ENCODE measurements at regions not wholly inside any gene's neighbourhood (a gene's known extent, or its start where the extent isn't known, plus 50 kb on each side); places are given as distances from the start of the nearest gene placed in this dataset.

GRCh38 chr7:85602196-85602595 is 415.3 kb upstream of the SEMA3D start (continued):
- TF ChIP-seq CHD7 (IDR thresholded peaks at IDR 0.05; ENCODE audit: insufficient replicate concordance, low read length) = no peak
- no peak for TF ChIP-seq CBX8 (IDR thresholded peaks at IDR 0.05; ENCODE audit: borderline replicate concordance, low read depth, low read length)
- no peak for TF ChIP-seq NRF1 (IDR thresholded peaks at IDR 0.05; ENCODE audit: low read depth, low read length)
- TF ChIP-seq CHD2 (IDR thresholded peaks at IDR 0.05; ENCODE audit: low read length) = no peak
- TF ChIP-seq ZNF274 (IDR thresholded peaks at IDR 0.05; ENCODE audit: borderline replicate concordance, extremely low read depth, low read length) = no peak
- TF ChIP-seq, protein P1, sequence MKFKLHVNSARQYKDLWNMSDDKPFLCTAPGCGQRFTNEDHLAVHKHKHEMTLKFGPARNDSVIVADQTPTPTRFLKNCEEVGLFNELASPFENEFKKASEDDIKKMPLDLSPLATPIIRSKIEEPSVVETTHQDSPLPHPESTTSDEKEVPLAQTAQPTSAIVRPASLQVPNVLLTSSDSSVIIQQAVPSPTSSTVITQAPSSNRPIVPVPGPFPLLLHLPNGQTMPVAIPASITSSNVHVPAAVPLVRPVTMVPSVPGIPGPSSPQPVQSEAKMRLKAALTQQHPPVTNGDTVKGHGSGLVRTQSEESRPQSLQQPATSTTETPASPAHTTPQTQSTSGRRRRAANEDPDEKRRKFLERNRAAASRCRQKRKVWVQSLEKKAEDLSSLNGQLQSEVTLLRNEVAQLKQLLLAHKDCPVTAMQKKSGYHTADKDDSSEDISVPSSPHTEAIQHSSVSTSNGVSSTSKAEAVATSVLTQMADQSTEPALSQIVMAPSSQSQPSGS (IDR thresholded peaks at IDR 0.05; ENCODE audit: low read length) = no peak
- no peak for TF ChIP-seq POLR2A (IDR thresholded peaks at IDR 0.05; ENCODE audit: control extremely low read depth in 1 of 2, low read depth in 2 of 2, low read length in 2 of 2)
- no peak for TF ChIP-seq EZH2 (IDR thresholded peaks at IDR 0.05; ENCODE audit: low read depth, low read length, severe bottlenecking)

Data from H1 (cell line).